Activated CD8-positive, alpha-beta T cell treated with anti-CD3 and anti-CD28 coated beads for 36 hours (primary cell): ENCODE measurements at regions not wholly inside any gene's neighbourhood (a gene's known extent, or its start where the extent isn't known, plus 50 kb on each side); places are given as distances from the start of the nearest gene placed in this dataset.

Experiments
- ATAC-seq: fragments of 200-7000 bp; cut with Tn5 transposase; one replicate; pipeline ENCODE4 v1.10.0; 2021; ENCODE audit warnings: mild to moderate bottlenecking, moderate library complexity
- CTCF ChIA-PET: fragments of 350-600 bp; sonication (Branson Sonifier 250); formaldehyde crosslinking; loops from one replicate; lab custom pipeline; 2021; ENCODE audit warnings: antibody characterized with exemption; lab: Charles Lee
- POLR2A ChIA-PET: fragments of 350-600 bp; sonication (Branson Sonifier 250); formaldehyde crosslinking; loops from one replicate; lab custom pipeline; 2021; ENCODE audit warnings: antibody characterized with exemption; lab: Charles Lee
- DNase-seq: peaks from one replicate; pipeline ENCODE4 v3.0.0-alpha.2; 2020
- H3K27ac Mint-ChIP-seq: one replicate; pipeline ENCODE4 v1.8.0; 2021; ENCODE audit warnings: mild to moderate bottlenecking, mixed read lengths
- H3K27me3 Mint-ChIP-seq: one replicate; pipeline ENCODE4 v1.8.0; 2021; ENCODE audit warnings: mixed read lengths
- H3K36me3 Mint-ChIP-seq: one replicate; pipeline ENCODE4 v1.8.0; 2021; ENCODE audit warnings: low read depth, mixed read lengths
- H3K4me1 Mint-ChIP-seq: one replicate; pipeline ENCODE4 v1.8.0; 2021; ENCODE audit warnings: low read depth, mixed read lengths
- H3K4me3 Mint-ChIP-seq: one replicate; pipeline ENCODE4 v1.8.0; 2021; ENCODE audit warnings: mild to moderate bottlenecking, moderate library complexity, mixed read lengths
- H3K9me3 Mint-ChIP-seq: one replicate; pipeline ENCODE4 v1.8.0; 2021; ENCODE audit warnings: mixed read lengths
- CTCF ChIP-seq: fragments of 200-600 bp; IDR thresholded peaks from one replicate; pipeline ENCODE4 v1.8.0; 2022; ENCODE audit warnings: antibody characterized with exemption, mild to moderate bottlenecking
- intact Hi-C: fragments of 100-400 bp; cut with micrococcal nuclease; formaldehyde crosslinking; loops from one replicate; pipeline ENCODE4 v1.10.0; 2022

- Mint-ChIP-seq H3K36me3 (no peaks in the 10 kb centered on the region), H3K27me3 (no peaks in the 10 kb centered on the region), H3K27ac (no peak overlapping the region), H3K4me3 (no peak overlapping the region), H3K4me1 (no peaks in the 10 kb centered on the region), H3K9me3 (no peaks in the 10 kb centered on the region)
- DNase-seq = no peak
- ChIA-PET POLR2A (interaction anchor here (0.7 kb wide), 1 partner anchor 223 kb away, joined by 3 read pairs; no protein-coding TSS in a partner anchor), CTCF (interaction anchor here (1.1 kb wide), 1 partner anchor 269 kb away, joined by 5 read pairs; no protein-coding TSS in a partner anchor)
- no peak for ATAC-seq
- TF ChIP-seq CTCF = no peak
- intact Hi-C loops = no loop called here
Observed at GRCh38 chr4:81736324-81736723, 264.6 kb upstream of the RASGEF1B start.

DNA sequence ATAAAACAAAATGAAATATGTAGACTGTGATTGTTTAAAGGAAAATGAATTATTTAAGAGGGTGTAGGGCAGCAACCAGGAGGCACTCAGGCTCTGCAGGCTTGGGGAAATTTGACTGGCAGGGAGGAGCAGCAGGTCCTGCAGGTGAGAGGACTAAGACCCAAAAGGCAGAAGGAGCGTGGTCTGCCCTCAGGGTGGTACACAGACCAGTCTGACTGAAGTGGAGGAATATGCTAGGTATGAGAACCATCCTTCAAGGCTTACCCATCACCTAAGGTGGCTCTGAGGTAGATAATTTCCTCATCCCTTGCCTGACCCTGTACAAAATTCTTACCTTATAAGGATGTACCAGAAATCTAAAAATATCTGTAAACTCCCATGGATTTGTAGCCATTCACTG is 261.3 kb upstream of the RASGEF1B start:
- Mint-ChIP-seq H3K4me1 (no peaks in the 10 kb centered on the region), H3K27ac (no peak overlapping the region), H3K27me3 (no peaks in the 10 kb centered on the region), H3K36me3 (no peaks in the 10 kb centered on the region), H3K4me3 (no peak overlapping the region), H3K9me3 (no peaks in the 10 kb centered on the region)
- CTCF ChIA-PET = no interaction called here
- no peak for DNase-seq
- POLR2A ChIA-PET = no interaction called here
- intact Hi-C loops = no loop called here
- no peak for TF ChIP-seq CTCF
- no peak for ATAC-seq

DNA sequence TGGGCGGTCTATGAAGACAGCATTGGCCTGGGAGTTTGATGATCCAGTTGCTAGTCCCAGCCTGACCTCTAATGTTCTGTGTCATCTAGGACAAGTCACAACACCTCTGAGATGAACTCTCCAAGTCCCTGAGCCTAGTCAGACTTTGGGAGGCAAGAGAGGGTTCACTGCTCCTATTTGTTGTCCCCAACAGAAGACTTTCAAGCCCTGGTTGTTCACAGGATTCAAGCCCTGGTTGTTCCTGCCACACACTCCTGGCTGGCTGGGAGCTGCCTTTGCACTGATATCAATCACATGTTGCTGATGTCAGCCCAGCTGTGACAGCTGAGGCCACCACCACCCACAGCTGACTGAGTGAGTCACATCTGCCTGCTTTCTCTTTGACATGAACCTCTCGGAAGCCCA is 253.2 kb upstream of the RASGEF1B start:
- peaks cover 19% of the 10 kb centered on the region for H3K4me1 Mint-ChIP-seq
- DNase-seq = peak; percentile 86
- no peaks in the 10 kb centered on the region for H3K27me3 Mint-ChIP-seq
- no peak overlapping the region for H3K4me3 Mint-ChIP-seq
- no peak for TF ChIP-seq CTCF
- CTCF ChIA-PET = interaction anchor here (1.0 to 1.2 kb wide), 2 partner anchors 254 to 318 kb away, joined by 3 to 5 read pairs; partner anchors contain the start of gene RASGEF1B
- POLR2A ChIA-PET = no interaction called here
- intact Hi-C loops = loop anchor here (10.0 kb wide), 1 partner anchor 120 kb away; no protein-coding TSS in a partner anchor
- no peak overlapping the region for H3K27ac Mint-ChIP-seq
- H3K9me3 Mint-ChIP-seq = no peaks in the 10 kb centered on the region
- H3K36me3 Mint-ChIP-seq = no peaks in the 10 kb centered on the region
- peak; percentile 99 for ATAC-seq

DNA sequence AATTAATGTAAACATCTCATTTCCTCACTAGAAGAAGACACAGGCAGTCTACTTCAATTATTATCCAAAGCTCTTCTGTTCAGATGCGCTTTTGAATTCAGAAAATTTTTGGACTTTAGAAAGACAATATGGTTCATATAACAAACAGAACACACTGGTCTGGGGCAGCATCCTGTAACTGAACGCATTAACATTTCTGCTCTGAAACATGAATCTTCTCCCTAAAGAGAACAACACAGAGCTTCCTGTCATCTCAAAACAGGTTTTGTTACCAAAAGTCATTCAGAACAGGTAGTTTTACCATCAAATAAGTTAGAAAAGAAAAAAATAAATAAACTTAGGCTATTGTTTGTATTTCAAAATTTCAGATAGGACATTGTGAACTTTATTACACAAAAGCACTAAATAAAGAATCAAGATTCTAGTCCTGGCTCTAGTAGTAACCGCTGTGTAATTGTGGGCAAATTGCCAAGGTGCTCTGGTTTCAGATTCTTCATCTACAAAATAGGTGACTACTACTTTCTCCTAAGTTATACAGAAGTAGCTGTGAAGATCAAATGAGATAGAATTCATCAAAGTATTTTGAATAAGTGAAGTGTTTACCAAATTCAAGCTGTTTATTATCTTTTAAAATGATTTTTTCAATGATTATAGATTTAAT is 252.3 kb upstream of the RASGEF1B start:
- no peak overlapping the region for H3K27ac Mint-ChIP-seq
- POLR2A ChIA-PET = interaction anchor here (0.7 kb wide), 1 partner anchor 30 kb away, joined by 3 read pairs; no protein-coding TSS in a partner anchor

More for the DNA sequence above, 252.3 kb upstream of the RASGEF1B start:
- CTCF ChIA-PET = interaction anchor here (1.0 to 1.2 kb wide), 2 partner anchors 253 to 317 kb away, joined by 3 to 5 read pairs; partner anchors contain the start of gene RASGEF1B
- peak; percentile 13 for DNase-seq
- ATAC-seq = no peak
- no peak for TF ChIP-seq CTCF
- intact Hi-C loops = loop anchor here (10.0 kb wide), 1 partner anchor 121 kb away; no protein-coding TSS in a partner anchor
- peaks cover 19% of the 10 kb centered on the region for H3K4me1 Mint-ChIP-seq
- no peaks in the 10 kb centered on the region for H3K36me3 Mint-ChIP-seq
- no peaks in the 10 kb centered on the region for H3K27me3 Mint-ChIP-seq
- no peaks in the 10 kb centered on the region for H3K9me3 Mint-ChIP-seq
- no peak overlapping the region for H3K4me3 Mint-ChIP-seq
